Right atrium auricular region (tissue), 2 donors: ENCODE measurements at regions not wholly inside any gene's neighbourhood (a gene's known extent, or its start where the extent isn't known, plus 50 kb on each side); places are given as distances from the start of the nearest gene placed in this dataset.

ENCODE experiments used
- DNase-seq: peaks from one replicate; pipeline ENCODE4 v3.0.0-alpha.2; 2019; ENCODE audit warnings: low spot score
- H3K27ac ChIP-seq, 2 donors: fragments of 200-600 bp; sonication (generic); 1 replicate in 1 of 2; 2 replicates in 1 of 2; pipeline ENCODE4 v1.5.1; 2016 to 2019
- H3K27me3 ChIP-seq, 2 donors: fragments of 200-600 bp; sonication (generic); one replicate each; pipeline versions ENCODE4 v1.5.1 to v1.6.0; 2017 to 2019
- H3K36me3 ChIP-seq: fragments of 200-600 bp; sonication (generic); one replicate; pipeline ENCODE4 v1.5.1; 2016
- H3K4me1 ChIP-seq, 2 donors: fragments of 200-600 bp; sonication (generic); one replicate each; pipeline versions ENCODE4 v1.5.1 to v1.6.0; 2017 to 2019
- H3K4me3 ChIP-seq, 2 donors: fragments of 200-600 bp; sonication (generic); 1 replicate in 1 of 2; 2 replicates in 1 of 2; pipeline ENCODE4 v1.5.1; 2017 to 2019; ENCODE audit warnings: mild to moderate bottlenecking in 1 of 2, moderate library complexity in 1 of 2
- H3K9me3 ChIP-seq, 2 donors: fragments of 200-600 bp; sonication (generic); one replicate each; pipeline ENCODE4 v1.5.1; 2019
- CTCF ChIP-seq, 2 donors: fragments of 200-600 bp; sonication (generic); IDR thresholded peaks; one replicate each; pipeline ENCODE4 v1.5.1; 2019; ENCODE audit warnings: antibody characterized with exemption in 2 of 2

GRCh38 chr4:141376769-141377168, 156.1 kb downstream of the ZNF330 start:
- no peaks in the 10 kb centered on the region for H3K27me3 ChIP-seq
- no peak overlapping the region for H3K4me3 ChIP-seq
- no peak overlapping the region for H3K27ac ChIP-seq
- no peaks in the 10 kb centered on the region for H3K4me1 ChIP-seq
- H3K9me3 ChIP-seq, result no peaks in the 10 kb centered on the region
- no peaks in the 10 kb centered on the region for H3K36me3 ChIP-seq
- no peak for DNase-seq
- TF ChIP-seq CTCF (IDR thresholded peaks at IDR 0.05), result no peak

GRCh38 chr4:141387299-141387698, 166.6 kb downstream of the ZNF330 start:
- no peak overlapping the region for H3K4me3 ChIP-seq
- no peak for DNase-seq
- no peak for TF ChIP-seq CTCF (IDR thresholded peaks at IDR 0.05)
- no peaks in the 10 kb centered on the region for H3K4me1 ChIP-seq
- H3K9me3 ChIP-seq, result no peaks in the 10 kb centered on the region
- no peak overlapping the region for H3K27ac ChIP-seq
- H3K36me3 ChIP-seq, result no peaks in the 10 kb centered on the region
- H3K27me3 ChIP-seq, result no peaks in the 10 kb centered on the region

- Histone ChIP-seq H3K9me3 (no peaks in the 10 kb centered on the region), H3K27ac (no peak overlapping the region), H3K4me3 (no peak overlapping the region), H3K4me1 (no peaks in the 10 kb centered on the region), H3K36me3 (no peaks in the 10 kb centered on the region), H3K27me3 (no peaks in the 10 kb centered on the region)
- TF ChIP-seq CTCF (IDR thresholded peaks at IDR 0.05), result no peak
- DNase-seq, result no peak
Measured at GRCh38 chr4:141388481-141388880, 167.8 kb downstream of the ZNF330 start.

GRCh38 chr4:141389649-141390048, 169.0 kb downstream of the ZNF330 start:
- Histone ChIP-seq H3K36me3 (no peaks in the 10 kb centered on the region), H3K27me3 (no peaks in the 10 kb centered on the region), H3K4me3 (no peak overlapping the region), H3K9me3 (no peaks in the 10 kb centered on the region), H3K4me1 (no peaks in the 10 kb centered on the region), H3K27ac (no peak overlapping the region)
- DNase-seq, result no peak
- TF ChIP-seq CTCF (IDR thresholded peaks at IDR 0.05), result no peak

GRCh38 chr4:141390571-141390970, 169.9 kb downstream of the ZNF330 start:
- Histone ChIP-seq H3K9me3 (no peaks in the 10 kb centered on the region), H3K27ac (no peak overlapping the region), H3K4me1 (no peaks in the 10 kb centered on the region), H3K27me3 (no peaks in the 10 kb centered on the region), H3K36me3 (no peaks in the 10 kb centered on the region), H3K4me3 (no peak overlapping the region)
- TF ChIP-seq CTCF (IDR thresholded peaks at IDR 0.05), result no peak
- DNase-seq, result no peak

GRCh38 chr4:141391293-141391692, 170.6 kb downstream of the ZNF330 start:
- H3K4me3 ChIP-seq, result no peak overlapping the region
- no peak for TF ChIP-seq CTCF (IDR thresholded peaks at IDR 0.05)
- H3K27me3 ChIP-seq, result no peaks in the 10 kb centered on the region
- no peaks in the 10 kb centered on the region for H3K9me3 ChIP-seq
- DNase-seq, result no peak
- H3K36me3 ChIP-seq, result no peaks in the 10 kb centered on the region
- H3K27ac ChIP-seq, result no peak overlapping the region
- no peaks in the 10 kb centered on the region for H3K4me1 ChIP-seq
